ENCODE measurements at regions not wholly inside any gene's neighbourhood (a gene's known extent, or its start where the extent isn't known, plus 50 kb on each side); places are given as distances from the start of the nearest gene placed in this dataset.

GRCh38 chr14:44384093-44384492 lies 123.0 kb downstream of the FSCB start:
- no peak for TF ChIP-seq CTCF (IDR thresholded peaks at IDR 0.05; ENCODE audit: borderline replicate concordance, extremely low read depth, low read length, poor library complexity, severe bottlenecking)
- no peak for TF ChIP-seq EZH2 (IDR thresholded peaks at IDR 0.05; ENCODE audit: borderline replicate concordance, low read depth, low read length, severe bottlenecking)

All from DND-41 (cell line).